Body of pancreas (tissue), 4 donors: ENCODE measurements at regions not wholly inside any gene's neighbourhood (a gene's known extent, or its start where the extent isn't known, plus 50 kb on each side); places are given as distances from the start of the nearest gene placed in this dataset.

Source experiments
- CTCF ChIP-seq, 7 experiments: fragments of 450-650 bp in 4 of 7; fragments of 200-600 bp in 3 of 7; sonication (generic) in 3 of 7; IDR thresholded peaks; one replicate each; pipeline ENCODE4 v1.5.1; 2016 to 2019; ENCODE audit warnings: antibody characterized with exemption in 7 of 7
- POLR2A ChIP-seq, 3 donors: fragments of 450-650 bp; IDR thresholded peaks; one replicate each; pipeline ENCODE4 v1.6.1; 2016; ENCODE audit warnings: antibody characterized with exemption in 3 of 3, mild to moderate bottlenecking in 2 of 3

- no peak for TF ChIP-seq CTCF (IDR thresholded peaks at IDR 0.05)
- TF ChIP-seq POLR2A (IDR thresholded peaks at IDR 0.05) = no peak
Measured at GRCh38 chr2:22079583-22079982, 955.8 kb downstream of the TDRD15 start.
